NCI-H774 (cell line): ENCODE measurements at regions not wholly inside any gene's neighbourhood (a gene's known extent, or its start where the extent isn't known, plus 50 kb on each side); places are given as distances from the start of the nearest gene placed in this dataset.

Experiments used
- DNase-seq: peaks from one replicate; lab custom pipeline; 2025; lab: John Stamatoyannopoulos, UW

DNA sequence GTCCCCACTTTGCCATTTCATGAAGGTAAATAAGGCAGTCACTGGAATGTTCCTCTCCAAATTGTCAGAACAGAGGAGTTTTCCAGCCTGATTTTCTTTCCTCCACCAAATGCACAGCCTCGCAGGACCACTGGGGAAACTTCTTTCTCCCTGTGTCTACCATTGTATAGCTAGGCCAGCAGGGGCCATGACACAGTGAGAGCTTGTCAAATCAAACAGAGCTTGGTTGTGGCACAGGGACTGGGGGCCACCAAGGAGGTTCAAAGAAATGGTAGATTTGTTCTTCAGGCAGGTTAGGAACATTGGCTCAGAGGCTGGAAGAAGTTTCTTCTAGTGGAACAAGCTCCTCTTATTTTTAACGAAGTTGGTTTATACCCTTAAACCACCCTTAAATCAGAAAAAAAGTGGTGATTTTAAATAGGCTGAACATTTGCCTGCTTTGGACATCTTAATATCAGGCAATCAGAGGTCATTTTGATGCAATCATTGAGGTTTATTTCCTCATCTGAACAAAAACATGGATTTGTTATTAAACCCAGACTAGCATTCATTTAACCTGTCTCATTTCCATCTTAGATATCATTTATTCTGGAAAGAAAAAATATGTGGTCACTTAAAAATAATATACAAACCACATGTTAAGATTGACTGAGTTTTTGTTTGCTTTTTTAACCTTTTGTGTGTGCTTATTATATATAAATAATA lies 105.6 kb downstream of the GTPBP8 start:
- DNase-seq: no peak

DNA sequence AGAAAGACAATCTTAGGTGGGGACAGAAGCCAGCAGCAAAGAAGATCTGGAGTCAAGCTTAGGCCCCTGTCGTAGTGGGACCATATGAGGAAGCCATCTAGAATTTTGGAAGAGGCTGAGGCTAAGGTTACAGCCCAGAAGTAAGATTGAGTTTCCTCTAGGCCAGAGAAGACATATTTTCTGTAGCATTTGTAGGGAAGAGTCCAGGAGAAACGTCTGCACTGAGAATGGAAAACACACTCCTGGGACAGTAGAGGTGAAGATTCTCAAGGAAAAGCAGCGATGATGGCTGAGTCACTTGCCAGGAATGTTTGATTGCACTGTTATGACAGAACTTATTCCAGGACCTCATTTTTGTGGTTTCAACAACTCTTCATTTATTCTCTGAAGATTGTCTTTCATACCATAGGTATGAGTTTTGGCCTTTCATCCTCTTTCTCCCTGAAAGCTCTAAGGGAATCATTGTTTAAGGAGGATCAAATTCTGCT lies 107.2 kb downstream of the GTPBP8 start:
- no peak for DNase-seq

- DNase-seq: no peak
These were observed 109.3 kb downstream of the GTPBP8 start for GRCh38 chr3:113100063-113100462.

GRCh38 chr3:113103588-113103987 lies 107.8 kb upstream of the BOC start:
- DNase-seq: no peak

DNA sequence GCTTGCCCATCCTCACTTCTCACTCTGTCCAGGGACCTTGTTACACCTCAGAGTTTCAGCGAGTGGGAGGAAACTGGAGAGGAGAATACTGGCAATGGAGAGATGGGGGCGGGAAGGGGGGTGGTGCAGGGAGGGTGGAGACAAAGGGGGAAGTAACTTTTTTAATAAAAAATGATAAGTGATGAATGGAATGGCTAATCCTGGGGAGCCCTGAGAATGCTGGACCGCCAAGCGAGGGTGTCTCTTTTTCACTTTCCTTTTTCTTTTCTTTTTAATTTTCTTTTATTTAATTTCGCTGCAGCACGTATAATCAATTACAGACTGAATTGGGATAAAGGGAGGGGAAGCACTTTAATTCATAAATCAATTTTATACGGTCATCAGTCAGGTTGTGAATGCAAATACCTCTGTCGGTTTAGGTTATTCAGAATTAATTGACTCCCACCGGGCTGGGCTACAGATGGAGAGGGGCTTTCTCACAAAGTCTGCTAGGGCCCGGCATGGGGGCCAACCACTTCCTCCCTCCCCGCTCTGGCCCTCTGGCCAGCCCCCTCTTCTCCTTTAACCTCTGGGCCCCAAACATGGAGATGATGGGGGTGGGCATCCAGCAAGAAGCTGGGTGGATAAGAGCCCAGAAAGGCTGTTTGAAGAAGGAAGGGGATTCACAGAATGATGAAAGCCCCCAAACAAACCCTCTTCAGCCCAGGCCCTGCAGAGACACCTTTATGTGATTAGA lies 106.8 kb upstream of the BOC start:
- no peak for DNase-seq

DNA sequence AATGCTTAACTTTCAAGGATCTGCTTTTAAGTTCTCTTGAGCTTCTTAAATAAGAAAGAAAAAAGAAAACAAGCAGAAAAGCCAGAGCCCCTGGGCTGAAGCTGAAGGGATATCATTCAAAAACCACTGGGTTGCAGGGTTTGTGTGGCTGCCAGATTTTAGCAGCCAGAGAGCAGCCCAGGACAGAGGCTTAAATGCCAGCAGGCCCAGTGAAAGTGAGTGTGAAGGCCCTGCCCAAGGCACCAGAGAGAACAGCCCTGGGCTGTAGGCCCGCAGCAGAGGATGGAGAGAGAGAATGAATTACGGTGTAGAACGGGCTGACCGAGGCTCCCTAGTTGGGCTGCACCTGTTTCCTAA lies 106.3 kb upstream of the BOC start:
- DNase-seq: no peak

DNA sequence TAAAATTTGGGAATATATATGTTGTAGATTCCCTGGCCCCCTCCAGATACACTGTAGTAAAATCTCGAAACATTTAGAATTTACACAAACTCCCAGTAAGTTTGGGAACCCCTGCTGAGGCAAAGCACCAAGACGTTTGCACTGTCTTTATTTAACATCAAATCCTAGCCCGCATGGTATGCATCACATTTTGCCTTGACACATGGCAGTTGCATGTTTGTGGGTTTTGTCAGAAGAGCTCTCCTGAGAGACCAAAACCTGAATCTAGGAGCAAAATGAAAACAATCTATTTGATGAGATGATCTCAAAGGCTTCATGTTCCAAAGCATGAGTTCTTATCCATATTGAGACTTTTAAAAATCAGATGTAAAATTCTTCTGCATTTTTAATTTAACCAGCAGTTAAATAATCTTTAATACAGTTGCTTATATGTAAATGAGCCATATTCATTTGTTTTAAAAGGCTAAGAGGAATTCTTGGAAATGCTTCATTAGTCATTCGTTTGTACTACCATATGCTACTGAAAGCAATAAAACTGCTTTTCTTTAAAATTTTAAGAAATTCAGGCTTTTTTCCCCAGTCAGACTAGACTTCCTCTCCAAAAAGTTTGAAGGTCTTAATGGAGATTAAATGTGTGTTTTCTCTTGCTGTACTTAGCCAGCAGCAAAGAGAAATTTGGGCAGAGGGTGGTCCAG lies 105.2 kb upstream of the BOC start:
- DNase-seq: no peak

DNA sequence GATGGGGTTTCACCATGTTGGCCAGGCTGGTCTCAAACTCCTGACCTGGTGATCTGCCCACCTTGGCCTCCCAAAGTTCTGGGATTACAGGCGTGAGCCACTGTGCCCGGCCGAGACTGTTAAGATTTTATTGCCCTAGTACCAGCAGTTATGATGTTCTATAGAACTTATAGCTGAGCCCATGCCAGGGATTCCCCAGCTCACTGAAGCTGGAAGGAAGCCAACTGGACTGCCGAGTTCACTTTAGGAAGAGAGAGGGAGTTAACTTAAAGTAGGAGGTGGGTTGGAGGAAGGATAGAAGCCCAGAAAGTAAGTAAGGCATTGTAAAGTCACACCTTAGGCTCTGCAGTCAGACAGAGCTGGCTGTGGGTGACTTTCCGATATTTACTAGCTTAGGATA lies 101.1 kb upstream of the BOC start:
- no peak for DNase-seq

DNA sequence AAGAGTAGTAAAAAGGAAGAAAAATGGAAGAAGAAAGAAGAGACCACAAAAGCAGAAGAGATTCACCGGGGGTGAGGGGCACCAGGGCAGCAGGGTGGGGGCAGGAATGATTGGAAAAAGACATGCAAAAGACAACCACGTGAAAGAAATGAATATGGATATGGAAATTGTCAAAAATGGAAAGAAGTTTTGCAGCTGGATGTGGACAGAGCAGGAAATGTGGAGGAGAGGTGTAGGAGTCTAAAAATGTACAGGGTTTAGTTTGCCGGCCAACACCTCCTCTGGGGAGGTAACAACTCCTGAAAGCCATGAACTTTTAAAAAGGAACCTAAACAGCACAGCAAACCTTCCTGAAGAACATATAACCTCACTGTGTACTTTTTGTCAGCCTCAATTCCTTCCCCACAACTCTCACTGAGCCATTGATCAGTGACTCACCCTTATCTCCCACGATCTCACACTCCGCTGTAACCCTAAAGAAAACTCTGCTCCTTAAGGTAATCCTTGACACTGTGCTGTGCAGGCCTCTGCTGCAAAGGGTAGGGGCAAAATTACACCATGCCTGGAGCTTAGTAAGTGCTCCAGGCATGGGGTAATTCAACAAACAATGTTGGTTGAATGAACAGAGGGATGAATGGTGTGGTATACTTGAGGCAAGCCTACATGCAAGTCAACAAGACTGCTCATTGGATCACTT lies 100.2 kb upstream of the BOC start:
- no peak for DNase-seq

DNA sequence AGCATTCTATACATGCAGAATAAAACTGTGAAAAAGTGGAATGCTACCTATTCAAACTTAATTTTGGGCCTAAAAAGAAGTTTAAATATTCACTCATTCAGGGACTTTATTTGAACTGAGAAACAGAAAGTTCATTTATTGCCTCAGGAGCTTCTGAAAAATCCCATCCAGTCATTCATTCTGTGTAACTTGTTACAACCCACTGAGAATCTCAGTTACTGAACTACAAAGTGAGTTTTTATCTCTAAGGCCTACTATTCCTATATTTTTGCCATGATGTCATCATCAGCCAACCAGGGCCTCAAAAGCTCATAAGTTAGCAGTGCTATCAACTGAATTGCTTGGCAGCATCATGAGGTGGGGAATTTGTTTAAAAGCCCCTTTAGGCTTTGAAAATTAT lies 98.0 kb upstream of the BOC start:
- DNase-seq: no peak

DNA sequence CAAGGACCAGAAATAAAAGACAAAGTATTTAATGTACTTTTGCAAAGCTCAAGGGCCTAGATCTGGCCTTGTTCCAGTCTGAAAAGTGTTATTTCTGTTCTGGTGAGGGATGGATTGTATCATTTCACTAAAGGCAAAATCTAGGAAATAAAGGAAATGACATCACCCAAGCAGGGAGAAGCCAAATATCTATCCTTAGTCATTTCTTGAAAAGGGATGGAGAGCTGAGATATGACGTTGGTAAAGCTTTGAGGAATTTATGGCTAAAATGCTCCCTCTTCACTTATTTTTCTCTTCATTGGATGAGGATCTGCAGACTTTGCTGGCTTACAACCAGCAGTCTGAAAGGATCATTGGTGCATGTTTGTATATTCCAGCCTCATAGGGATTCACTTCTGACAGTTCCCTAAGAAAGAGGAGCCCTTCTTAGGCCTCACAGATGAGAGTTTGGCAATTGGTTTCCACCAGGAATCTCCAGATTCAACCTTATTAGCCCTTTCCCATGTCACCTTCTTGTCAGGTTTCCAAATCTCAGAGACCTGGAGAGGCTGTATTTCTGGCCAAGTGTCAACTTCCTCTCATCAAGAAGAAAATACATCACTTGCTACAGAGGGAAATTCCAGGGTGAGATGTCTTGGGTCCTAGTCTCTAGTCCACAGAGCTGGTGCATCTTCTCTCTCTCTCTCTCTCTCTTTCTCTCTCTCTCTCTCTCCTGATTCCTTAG lies 93.7 kb upstream of the BOC start:
- DNase-seq: no peak

- DNase-seq: no peak
These were observed 93.0 kb upstream of the BOC start for GRCh38 chr3:113118336-113118735.

DNA sequence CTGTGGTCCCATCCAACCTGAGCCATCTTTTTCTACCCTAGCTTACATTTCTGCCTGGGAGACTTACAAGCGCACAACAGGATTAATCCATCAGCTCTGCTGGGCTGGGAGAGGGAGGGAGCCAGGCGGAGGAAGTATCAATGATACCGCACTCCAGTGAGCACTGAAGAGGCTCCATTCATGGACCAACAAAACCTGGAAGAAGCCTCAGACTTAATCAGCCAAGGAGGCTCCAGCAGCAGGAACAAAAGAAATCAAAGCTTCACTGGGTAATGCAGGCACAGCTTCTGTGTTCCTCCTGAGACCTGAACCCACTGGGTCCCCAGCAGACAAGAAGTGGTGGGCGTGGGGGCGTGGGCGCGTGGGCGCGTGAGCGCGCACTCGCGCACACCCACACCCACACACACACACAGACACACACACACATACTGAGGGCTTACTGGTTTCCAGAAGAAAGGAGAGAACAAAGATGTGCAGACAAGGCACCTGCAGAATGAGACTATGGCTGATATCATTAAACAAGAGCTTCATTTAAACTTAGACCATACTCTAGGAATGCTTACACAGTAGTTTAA lies 87.0 kb upstream of the BOC start:
- DNase-seq: no peak

GRCh38 chr3:113125951-113126350 lies 85.4 kb upstream of the BOC start:
- DNase-seq: no peak

DNA sequence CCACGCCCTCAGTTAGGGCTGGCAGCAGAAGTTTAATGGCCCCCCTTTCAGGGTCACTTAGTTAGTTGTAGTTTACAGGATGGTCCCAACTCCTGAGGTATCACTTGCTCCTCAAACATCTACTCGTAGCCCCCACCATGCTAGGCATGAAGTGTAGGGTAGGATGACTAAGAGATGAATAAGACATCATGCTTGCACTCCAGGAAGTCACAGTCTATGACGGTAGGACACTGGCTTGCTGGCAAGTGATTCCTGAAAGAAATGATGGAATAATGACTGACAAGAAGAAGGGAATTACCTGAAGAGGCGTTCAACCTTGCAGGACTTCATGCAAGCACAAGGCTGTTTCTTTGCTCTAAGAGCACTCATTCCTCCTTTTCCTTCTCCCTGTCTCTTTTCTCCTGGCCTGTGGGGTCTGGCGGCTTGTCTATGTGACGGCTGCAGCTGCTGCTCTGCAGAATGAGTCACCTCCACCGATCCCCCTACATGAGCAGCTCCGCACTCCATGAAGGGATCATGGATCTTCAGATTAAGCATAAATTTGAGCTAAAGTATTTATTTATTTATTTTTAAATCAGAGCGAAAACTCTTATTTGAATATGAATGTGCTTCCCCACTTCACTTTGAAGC lies 82.9 kb upstream of the BOC start:
- DNase-seq: no peak

- DNase-seq: no peak
These were observed 82.2 kb upstream of the BOC start for GRCh38 chr3:113129168-113129567.

DNA sequence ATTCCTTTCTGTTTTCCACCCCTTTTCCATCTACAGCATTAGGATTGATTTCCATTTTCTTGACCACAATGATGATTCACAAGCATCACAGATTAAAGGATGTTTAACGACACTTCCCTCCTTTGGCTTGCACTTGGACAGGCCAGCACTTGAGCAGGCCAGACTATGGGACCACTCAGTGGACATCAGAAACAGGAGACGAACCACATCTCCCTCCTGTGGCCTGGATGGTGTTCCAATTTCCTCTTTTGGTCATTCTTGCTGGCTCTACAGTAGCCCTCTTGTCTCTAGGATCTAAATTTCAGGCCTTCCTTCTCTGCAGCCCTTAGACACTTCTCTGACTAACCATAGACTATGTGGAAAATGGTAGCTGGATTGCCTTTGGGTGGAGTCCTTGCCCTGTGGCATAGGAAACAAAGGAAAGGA lies 78.8 kb upstream of the BOC start:
- no peak for DNase-seq

DNA sequence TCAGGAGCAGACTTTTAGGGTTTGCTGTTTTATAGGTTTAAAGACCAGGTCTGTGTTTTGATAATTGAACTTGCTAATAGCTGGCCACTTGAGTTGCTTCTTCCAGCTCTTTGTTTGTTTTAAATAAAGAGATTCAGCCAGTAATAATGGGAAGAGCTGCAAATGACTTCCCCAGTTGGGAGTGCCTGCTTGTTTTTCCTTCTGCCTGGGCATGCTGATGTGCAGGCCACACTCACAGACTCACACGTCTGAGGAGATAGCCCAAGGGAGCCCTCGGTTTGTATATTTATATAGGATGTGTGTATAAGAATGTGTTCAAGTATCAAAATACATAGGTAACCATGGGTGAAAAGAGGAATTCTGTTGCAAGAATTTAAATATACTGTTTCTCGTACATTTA lies 78.2 kb upstream of the BOC start:
- DNase-seq: no peak

DNA sequence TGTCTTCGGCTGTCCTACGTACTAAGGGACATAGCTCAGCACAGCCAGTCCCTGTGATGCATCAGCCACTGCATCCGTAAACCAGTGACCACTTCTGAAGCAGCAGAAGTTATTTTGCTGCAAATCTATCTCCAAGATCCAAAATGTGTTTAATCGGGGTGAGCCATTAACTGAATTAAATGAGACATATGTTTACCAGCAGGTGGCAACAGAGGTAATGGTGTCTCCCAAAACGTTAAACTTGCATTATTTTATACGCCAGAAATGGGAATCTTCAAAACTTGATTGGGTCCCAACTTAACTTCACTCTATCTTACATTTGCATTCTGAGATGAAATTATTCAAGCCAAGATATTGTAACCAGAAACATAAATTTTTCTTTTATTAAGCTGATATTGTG lies 75.3 kb upstream of the BOC start:
- DNase-seq: no peak

- DNase-seq: no peak
These were observed 74.8 kb upstream of the BOC start for GRCh38 chr3:113136544-113136943.
